GM12801 (cell line): ENCODE measurements at regions not wholly inside any gene's neighbourhood (a gene's known extent, or its start where the extent isn't known, plus 50 kb on each side); places are given as distances from the start of the nearest gene placed in this dataset.

Source experiments
- CTCF ChIP-seq: IDR thresholded peaks from one replicate; pipeline ENCODE4 v1.5.1; 2011; ENCODE audit warnings: control low read depth; ENCODE audit not compliant: insufficient read length; ENCODE audit errors: extremely low read depth

DNA sequence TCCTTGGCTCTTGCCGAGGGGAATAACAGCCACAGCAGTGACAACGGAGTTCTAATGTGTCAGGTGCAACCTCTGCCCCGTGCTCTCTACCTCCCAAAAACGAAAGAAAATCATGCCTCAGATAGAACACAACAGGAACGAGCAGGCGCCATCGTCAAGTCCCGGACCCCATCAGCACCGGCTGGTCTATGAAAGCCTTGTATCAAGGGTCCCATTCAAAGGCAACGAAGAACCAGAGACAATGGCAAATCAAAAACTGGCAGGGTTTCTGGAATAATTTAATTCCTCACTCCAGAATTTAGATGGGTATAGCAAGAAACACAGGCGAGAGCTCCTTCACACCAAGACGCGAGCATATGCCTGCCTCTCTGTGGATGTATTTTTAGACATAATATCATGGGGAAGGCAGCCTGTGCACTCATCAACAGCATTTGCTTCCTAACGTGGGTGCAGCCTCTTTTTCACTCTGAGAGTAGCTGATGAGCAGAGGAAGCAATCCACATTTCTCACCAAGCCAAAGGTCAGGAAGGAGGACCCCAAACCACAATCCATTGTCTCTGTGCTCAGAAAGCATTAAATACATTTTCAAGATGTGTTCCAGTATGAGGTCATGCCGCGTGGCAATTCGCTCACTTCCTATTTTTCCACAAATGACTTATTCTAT lies 193.4 kb upstream of the BLID start:
- TF ChIP-seq CTCF = no peak

GRCh38 chr11:122308226-122308625 lies 192.2 kb upstream of the BLID start:
- TF ChIP-seq CTCF = no peak

GRCh38 chr11:122307476-122308035 lies 191.5 kb upstream of the BLID start:
- TF ChIP-seq CTCF = no peak

GRCh38 chr11:122306831-122307391 lies 190.9 kb upstream of the BLID start:
- TF ChIP-seq CTCF = no peak

GRCh38 chr11:122305426-122306320 lies 189.7 kb upstream of the BLID start:
- no peak for TF ChIP-seq CTCF

DNA sequence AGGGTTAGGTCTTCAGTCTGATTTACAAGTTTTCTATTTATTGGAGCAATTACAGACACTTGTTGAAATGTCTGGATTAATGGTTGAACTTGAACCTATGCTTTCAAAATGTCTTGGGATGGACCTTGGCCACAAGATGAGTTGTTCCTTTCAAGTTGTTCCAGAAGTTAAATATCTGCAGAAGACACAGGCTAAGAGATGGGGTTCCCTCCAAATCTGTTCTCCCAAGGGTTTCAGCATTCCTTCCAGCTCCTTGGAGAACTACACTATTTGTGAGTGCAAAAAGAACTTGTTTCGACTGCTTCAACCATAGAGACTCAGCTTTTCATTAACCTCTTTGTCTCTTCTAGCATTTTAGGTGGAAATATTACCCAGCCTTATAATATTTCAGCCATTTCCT lies 189.0 kb upstream of the BLID start:
- no peak for TF ChIP-seq CTCF

GRCh38 chr11:122304306-122304705 lies 188.3 kb upstream of the BLID start:
- TF ChIP-seq CTCF = no peak
